Activated CD8-positive, alpha-beta T cell treated with anti-CD3 and anti-CD28 coated beads for 36 hours (primary cell): ENCODE measurements at regions not wholly inside any gene's neighbourhood (a gene's known extent, or its start where the extent isn't known, plus 50 kb on each side); places are given as distances from the start of the nearest gene placed in this dataset.

ENCODE experiments used
- ATAC-seq: fragments of 200-7000 bp; cut with Tn5 transposase; one replicate; pipeline ENCODE4 v1.10.0; 2021; ENCODE audit warnings: mild to moderate bottlenecking, moderate library complexity
- CTCF ChIA-PET: fragments of 350-600 bp; sonication (Branson Sonifier 250); formaldehyde crosslinking; loops from one replicate; lab custom pipeline; 2021; ENCODE audit warnings: antibody characterized with exemption; lab: Charles Lee
- POLR2A ChIA-PET: fragments of 350-600 bp; sonication (Branson Sonifier 250); formaldehyde crosslinking; loops from one replicate; lab custom pipeline; 2021; ENCODE audit warnings: antibody characterized with exemption; lab: Charles Lee
- DNase-seq: peaks from one replicate; pipeline ENCODE4 v3.0.0-alpha.2; 2020
- H3K27ac Mint-ChIP-seq: one replicate; pipeline ENCODE4 v1.8.0; 2021; ENCODE audit warnings: mild to moderate bottlenecking, mixed read lengths
- H3K27me3 Mint-ChIP-seq: one replicate; pipeline ENCODE4 v1.8.0; 2021; ENCODE audit warnings: mixed read lengths
- H3K36me3 Mint-ChIP-seq: one replicate; pipeline ENCODE4 v1.8.0; 2021; ENCODE audit warnings: low read depth, mixed read lengths
- H3K4me1 Mint-ChIP-seq: one replicate; pipeline ENCODE4 v1.8.0; 2021; ENCODE audit warnings: low read depth, mixed read lengths
- H3K4me3 Mint-ChIP-seq: one replicate; pipeline ENCODE4 v1.8.0; 2021; ENCODE audit warnings: mild to moderate bottlenecking, moderate library complexity, mixed read lengths
- H3K9me3 Mint-ChIP-seq: one replicate; pipeline ENCODE4 v1.8.0; 2021; ENCODE audit warnings: mixed read lengths
- intact Hi-C: fragments of 100-400 bp; cut with micrococcal nuclease; formaldehyde crosslinking; loops from one replicate; pipeline ENCODE4 v1.10.0; 2022
- TF ChIP-seq, protein P1 (sequence below): fragments of 200-600 bp; IDR thresholded peaks from one replicate; pipeline ENCODE4 v1.8.0; 2022; ENCODE audit warnings: antibody characterized with exemption, mild to moderate bottlenecking

DNA sequence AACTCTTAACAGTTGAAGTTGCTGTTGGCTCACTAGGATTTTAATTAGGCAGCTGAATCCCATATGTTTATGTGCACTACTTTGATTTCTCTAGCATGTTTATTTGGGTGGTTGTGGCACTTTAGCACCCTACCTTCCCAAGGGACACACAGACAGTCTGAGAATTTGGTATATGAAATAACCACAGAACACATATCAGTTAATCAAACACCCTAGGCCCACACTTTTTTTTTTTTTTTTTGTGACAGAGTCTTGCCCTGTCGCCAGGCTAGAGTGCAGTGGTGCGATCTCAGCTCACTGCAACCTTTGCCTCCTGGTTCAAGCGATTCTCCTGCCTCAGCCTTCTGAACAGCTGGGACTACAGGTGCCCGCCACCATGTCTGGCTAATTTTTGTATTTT, 130.5 kb downstream of the DCK start:
- CTCF ChIA-PET: no interaction called here
- ATAC-seq (no peak), DNase-seq (no peak)
- H3K9me3 Mint-ChIP-seq: no peaks in the 10 kb centered on the region
- POLR2A ChIA-PET: no interaction called here
- intact Hi-C loops: no loop called here
- H3K27ac Mint-ChIP-seq: no peak overlapping the region
- H3K4me1 Mint-ChIP-seq: peaks cover 2% of the 10 kb centered on the region
- TF ChIP-seq, protein P1, sequence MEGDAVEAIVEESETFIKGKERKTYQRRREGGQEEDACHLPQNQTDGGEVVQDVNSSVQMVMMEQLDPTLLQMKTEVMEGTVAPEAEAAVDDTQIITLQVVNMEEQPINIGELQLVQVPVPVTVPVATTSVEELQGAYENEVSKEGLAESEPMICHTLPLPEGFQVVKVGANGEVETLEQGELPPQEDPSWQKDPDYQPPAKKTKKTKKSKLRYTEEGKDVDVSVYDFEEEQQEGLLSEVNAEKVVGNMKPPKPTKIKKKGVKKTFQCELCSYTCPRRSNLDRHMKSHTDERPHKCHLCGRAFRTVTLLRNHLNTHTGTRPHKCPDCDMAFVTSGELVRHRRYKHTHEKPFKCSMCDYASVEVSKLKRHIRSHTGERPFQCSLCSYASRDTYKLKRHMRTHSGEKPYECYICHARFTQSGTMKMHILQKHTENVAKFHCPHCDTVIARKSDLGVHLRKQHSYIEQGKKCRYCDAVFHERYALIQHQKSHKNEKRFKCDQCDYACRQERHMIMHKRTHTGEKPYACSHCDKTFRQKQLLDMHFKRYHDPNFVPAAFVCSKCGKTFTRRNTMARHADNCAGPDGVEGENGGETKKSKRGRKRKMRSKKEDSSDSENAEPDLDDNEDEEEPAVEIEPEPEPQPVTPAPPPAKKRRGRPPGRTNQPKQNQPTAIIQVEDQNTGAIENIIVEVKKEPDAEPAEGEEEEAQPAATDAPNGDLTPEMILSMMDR: no peak
- no peaks in the 10 kb centered on the region for H3K27me3 Mint-ChIP-seq
- no peak overlapping the region for H3K4me3 Mint-ChIP-seq
- H3K36me3 Mint-ChIP-seq: no peaks in the 10 kb centered on the region

DNA sequence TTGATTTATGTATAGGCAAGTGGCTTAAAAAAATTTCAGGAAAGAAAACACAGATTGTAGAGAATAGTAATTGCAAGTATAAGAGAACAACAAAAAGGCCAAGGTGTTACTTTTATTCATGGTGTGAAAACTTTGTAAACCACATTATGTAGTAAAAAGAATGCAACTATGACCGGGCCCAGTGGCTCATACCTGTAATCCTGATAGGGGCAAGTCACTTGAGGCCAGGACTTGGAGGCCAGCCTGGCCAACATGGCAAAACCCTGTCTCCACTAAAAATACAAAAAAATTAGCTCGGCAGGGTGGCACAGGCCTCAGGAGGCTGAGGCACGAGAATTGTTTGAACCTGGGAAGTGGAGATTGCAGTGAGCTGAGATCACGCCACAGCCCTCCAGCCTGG, 131.7 kb downstream of the DCK start:
- no peak for ATAC-seq
- no peak overlapping the region for H3K27ac Mint-ChIP-seq
- H3K27me3 Mint-ChIP-seq: no peaks in the 10 kb centered on the region
- DNase-seq: no peak
- peaks cover 2% of the 10 kb centered on the region for H3K4me1 Mint-ChIP-seq
- POLR2A ChIA-PET: interaction anchor here (1.0 kb wide), 1 partner anchor 9 kb away, joined by 3 read pairs; no protein-coding TSS in a partner anchor
- CTCF ChIA-PET: interaction anchor here (0.7 kb wide), 1 partner anchor 59 kb away, joined by 3 read pairs; no protein-coding TSS in a partner anchor
- no peaks in the 10 kb centered on the region for H3K36me3 Mint-ChIP-seq
- intact Hi-C loops: no loop called here
- no peaks in the 10 kb centered on the region for H3K9me3 Mint-ChIP-seq
- H3K4me3 Mint-ChIP-seq: no peak overlapping the region
- TF ChIP-seq, protein P1: no peak

DNA sequence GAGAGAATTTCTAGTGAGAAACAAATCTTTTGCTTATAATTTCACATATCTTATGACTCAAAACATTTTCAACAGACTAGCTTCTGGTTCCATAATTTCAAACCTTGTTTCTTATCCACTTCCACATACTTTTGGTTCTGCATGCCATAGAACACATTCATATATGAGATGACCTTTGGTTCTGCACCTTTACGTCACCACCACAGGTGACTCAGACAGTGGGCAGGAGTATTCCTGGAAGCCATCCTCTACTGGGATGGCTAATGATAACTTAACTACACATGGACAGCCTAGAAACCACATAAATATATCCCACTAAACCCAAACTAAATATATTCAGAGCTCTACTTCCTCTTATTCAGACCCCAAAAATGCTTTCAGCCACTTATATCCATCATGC, 133.3 kb downstream of the DCK start:
- POLR2A ChIA-PET: no interaction called here

DNA sequence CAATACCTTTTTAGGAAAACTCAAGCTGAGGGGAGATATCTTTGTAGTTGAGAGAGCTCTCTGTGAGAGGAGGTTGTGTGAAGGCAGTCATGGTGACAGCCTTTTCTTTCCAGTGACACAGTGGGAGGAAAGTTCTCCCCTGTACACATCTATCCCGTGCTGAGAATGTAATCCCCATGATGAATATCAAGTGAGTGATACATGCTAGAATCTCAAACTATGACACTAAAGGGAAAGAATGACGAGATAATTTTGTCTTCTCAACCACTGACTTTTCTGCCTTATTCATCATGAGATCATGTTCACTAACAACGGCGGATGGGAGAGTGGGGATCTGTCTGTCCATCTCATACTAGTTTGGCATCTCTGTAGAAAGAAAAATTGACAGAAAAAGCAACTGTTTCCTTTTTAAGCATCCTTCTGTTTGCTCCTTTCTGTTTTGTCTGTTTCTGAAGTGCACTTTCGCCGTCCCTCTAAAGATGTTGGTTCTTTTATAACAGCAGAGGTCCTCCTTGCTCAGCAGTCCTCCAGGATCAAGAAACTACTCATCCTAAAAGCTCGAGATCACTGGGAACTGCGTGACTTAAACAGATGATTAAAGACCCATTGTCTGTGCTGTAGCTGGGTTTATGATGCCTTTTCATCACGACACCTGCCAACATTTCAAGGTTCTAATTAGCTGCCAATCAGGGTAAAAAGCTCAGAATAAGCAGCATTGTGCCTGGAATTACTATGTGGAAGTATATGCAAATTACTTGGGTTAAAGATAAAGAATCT, 137.6 kb downstream of the DCK start:
- H3K27ac Mint-ChIP-seq: no peak overlapping the region
- no peak for ATAC-seq

More for the DNA sequence above, 133.3 kb downstream of the DCK start:
- intact Hi-C loops: no loop called here
- TF ChIP-seq, protein P1: no peak
- H3K9me3 Mint-ChIP-seq: no peaks in the 10 kb centered on the region
- H3K27me3 Mint-ChIP-seq: no peaks in the 10 kb centered on the region
- peaks cover 2% of the 10 kb centered on the region for H3K4me1 Mint-ChIP-seq
- no peak overlapping the region for H3K27ac Mint-ChIP-seq
- CTCF ChIA-PET: no interaction called here
- DNase-seq (no peak), ATAC-seq (no peak)
- no peaks in the 10 kb centered on the region for H3K36me3 Mint-ChIP-seq
- H3K4me3 Mint-ChIP-seq: no peak overlapping the region

DNA sequence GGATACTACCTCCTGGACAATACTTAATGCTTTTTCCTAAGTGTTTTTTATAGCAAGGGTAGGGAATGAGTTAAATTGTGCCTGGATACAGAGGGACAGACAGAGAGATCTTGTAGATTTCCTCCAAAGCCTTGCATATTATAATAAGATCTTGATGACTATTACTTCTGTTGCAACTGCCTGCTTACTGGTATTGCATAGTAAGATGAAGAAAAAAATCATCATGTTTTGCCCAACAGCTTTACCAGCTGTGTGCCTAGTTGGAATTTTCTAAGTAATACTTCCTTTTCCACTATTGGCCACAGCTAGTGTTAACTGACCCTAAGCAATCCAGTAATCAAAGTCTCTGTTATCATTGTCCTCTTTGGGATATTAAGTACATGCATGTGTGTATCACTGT, 139.0 kb downstream of the DCK start:
- TF ChIP-seq, protein P1: no peak
- no peaks in the 10 kb centered on the region for H3K36me3 Mint-ChIP-seq
- DNase-seq: no peak
- no peaks in the 10 kb centered on the region for H3K9me3 Mint-ChIP-seq
- H3K27me3 Mint-ChIP-seq: no peaks in the 10 kb centered on the region
- CTCF ChIA-PET: no interaction called here
- no peaks in the 10 kb centered on the region for H3K4me1 Mint-ChIP-seq
- no peak for ATAC-seq
- no peak overlapping the region for H3K27ac Mint-ChIP-seq
- no peak overlapping the region for H3K4me3 Mint-ChIP-seq
- POLR2A ChIA-PET: no interaction called here
- intact Hi-C loops: no loop called here

More for the DNA sequence above, 137.6 kb downstream of the DCK start:
- CTCF ChIA-PET: interaction anchor here (0.8 kb wide), 1 partner anchor 21 kb away, joined by 3 read pairs; no protein-coding TSS in a partner anchor
- peaks cover 2% of the 10 kb centered on the region for H3K4me1 Mint-ChIP-seq
- TF ChIP-seq, protein P1: no peak
- H3K27me3 Mint-ChIP-seq: no peaks in the 10 kb centered on the region
- POLR2A ChIA-PET: no interaction called here
- no peak overlapping the region for H3K4me3 Mint-ChIP-seq
- H3K9me3 Mint-ChIP-seq: no peaks in the 10 kb centered on the region
- intact Hi-C loops: no loop called here
- no peaks in the 10 kb centered on the region for H3K36me3 Mint-ChIP-seq
- no peak for DNase-seq
